Inferior parietal cortex (tissue), 1 donor: ENCODE measurements at regions not wholly inside any gene's neighbourhood (a gene's known extent, or its start where the extent isn't known, plus 50 kb on each side); places are given as distances from the start of the nearest gene placed in this dataset.

Source experiments
- DNase-seq: peaks from one replicate; pipeline ENCODE4 v3.0.0-alpha.2; 2016; ENCODE audit errors: extremely low spot score

- DNase-seq: no peak
Observed at GRCh38 chr21:32134441-32135130, 144.3 kb downstream of the MIS18A start.

- DNase-seq: no peak
Observed at GRCh38 chr21:32132881-32133280, 146.0 kb downstream of the MIS18A start.

- no peak for DNase-seq
Observed at GRCh38 chr21:32132409-32132808, 146.4 kb downstream of the MIS18A start.

GRCh38 chr21:32131960-32132359, 146.9 kb downstream of the MIS18A start:
- DNase-seq: no peak

- no peak for DNase-seq
Observed at GRCh38 chr21:32131164-32131563, 147.7 kb downstream of the MIS18A start.

- no peak for DNase-seq
Observed at GRCh38 chr21:32130031-32130891, 148.6 kb downstream of the MIS18A start.

GRCh38 chr21:32127081-32127480, 151.8 kb downstream of the MIS18A start:
- no peak for DNase-seq

GRCh38 chr21:32122082-32122481, 156.8 kb downstream of the MIS18A start:
- DNase-seq: no peak

- no peak for DNase-seq
Observed at GRCh38 chr21:32120230-32120629, 158.6 kb downstream of the MIS18A start.

- DNase-seq: no peak
Observed at GRCh38 chr21:32119811-32120210, 159.0 kb downstream of the MIS18A start.

- no peak for DNase-seq
Observed at GRCh38 chr21:32119389-32119788, 159.5 kb downstream of the MIS18A start.

- DNase-seq: no peak
Observed at GRCh38 chr21:32114419-32115035, 164.3 kb downstream of the MIS18A start.

GRCh38 chr21:32113486-32113885, 165.4 kb downstream of the MIS18A start:
- DNase-seq: no peak

- no peak for DNase-seq
Observed at GRCh38 chr21:32112195-32112594, 166.7 kb downstream of the MIS18A start.

GRCh38 chr21:32108566-32108965, 170.3 kb downstream of the MIS18A start:
- DNase-seq: no peak

GRCh38 chr21:32103361-32103760, 175.5 kb downstream of the MIS18A start:
- no peak for DNase-seq

- DNase-seq: no peak
Observed at GRCh38 chr21:32102426-32102825, 176.4 kb downstream of the MIS18A start.

GRCh38 chr21:32101277-32101676, 177.6 kb downstream of the MIS18A start:
- no peak for DNase-seq

- DNase-seq: no peak
Observed at GRCh38 chr21:32100423-32100822, 178.4 kb downstream of the MIS18A start.

GRCh38 chr21:32099812-32100416, 178.9 kb downstream of the MIS18A start:
- no peak for DNase-seq

GRCh38 chr21:32096411-32096810, 182.4 kb downstream of the MIS18A start:
- DNase-seq: no peak

GRCh38 chr21:32094804-32095203, 184.0 kb downstream of the MIS18A start:
- DNase-seq: no peak
